SK-N-SH treated with all-trans-retinoic acid at 6 μM for 48 hours (cell line): ENCODE measurements at regions not wholly inside any gene's neighbourhood (a gene's known extent, or its start where the extent isn't known, plus 50 kb on each side); places are given as distances from the start of the nearest gene placed in this dataset.

Source experiments
- ATAC-seq: fragments of 200-7000 bp; cut with Tn5 transposase; 3 replicates; pipeline ENCODE4 v1.9.1; 2020; ENCODE audit warnings: mild to moderate bottlenecking, moderate library complexity
- ARNTL ChIP-seq: fragments of 450-650 bp; formaldehyde crosslinking; IDR thresholded peaks from 2 replicates; pipeline ENCODE4 v1.5.0; 2020; ENCODE audit warnings: low read depth, mild to moderate bottlenecking, moderate library complexity, borderline replicate concordance
- BACH2 ChIP-seq: fragments of 250-450 bp; sonication (Bioruptor Pico); IDR thresholded peaks from 2 replicates; pipeline ENCODE4 v1.9.0; 2021; ENCODE audit warnings: mild to moderate bottlenecking, borderline replicate concordance
- CREB5 ChIP-seq: fragments of 250-450 bp; sonication (Bioruptor Pico); IDR thresholded peaks from 2 replicates; pipeline ENCODE4 v1.5.1; 2020; ENCODE audit warnings: low read depth, mild to moderate bottlenecking, moderate library complexity
- CSDC2 ChIP-seq: fragments of 250-450 bp; sonication (Bioruptor Pico); IDR thresholded peaks from 2 replicates; pipeline ENCODE4 v1.5.0; 2020; ENCODE audit warnings: mild to moderate bottlenecking, moderate library complexity
- ESRRG ChIP-seq: fragments of 250-450 bp; sonication (Bioruptor Pico); IDR thresholded peaks from 2 replicates; pipeline ENCODE4 v1.6.1; 2021; ENCODE audit warnings: mild to moderate bottlenecking
- ISL1 ChIP-seq: fragments of 250-450 bp; sonication (Bioruptor Pico); IDR thresholded peaks from 2 replicates; pipeline ENCODE4 v2.1.2; 2022; ENCODE audit warnings: mild to moderate bottlenecking, moderate library complexity
- OSR1 ChIP-seq: fragments of 250-450 bp; sonication (Bioruptor Pico); IDR thresholded peaks from 2 replicates; pipeline ENCODE4 v1.8.0; 2022; ENCODE audit warnings: moderate library complexity, mild to moderate bottlenecking, inconsistent platforms
- PPARA ChIP-seq: fragments of 250-450 bp; sonication (Bioruptor Pico); IDR thresholded peaks from 2 replicates; pipeline ENCODE4 v1.5.0; 2020; ENCODE audit warnings: mild to moderate bottlenecking, borderline replicate concordance
- RARB ChIP-seq: fragments of 250-450 bp; sonication (Bioruptor Pico); IDR thresholded peaks from 2 replicates; pipeline ENCODE4 v1.8.0; 2021; ENCODE audit warnings: mild to moderate bottlenecking, moderate library complexity
- SNAI2 ChIP-seq: fragments of 250-450 bp; sonication (Bioruptor Pico); IDR thresholded peaks from 2 replicates; pipeline ENCODE4 v1.5.0; 2020; ENCODE audit warnings: mild to moderate bottlenecking, moderate library complexity
- TCF4 ChIP-seq: fragments of 250-450 bp; sonication (Bioruptor Pico); IDR thresholded peaks from 2 replicates; pipeline ENCODE4 v1.8.0; 2021; ENCODE audit warnings: mild to moderate bottlenecking, moderate library complexity, borderline replicate concordance
- TOX ChIP-seq: fragments of 250-450 bp; sonication (Bioruptor Pico); IDR thresholded peaks from 2 replicates; pipeline ENCODE4 v1.8.0; 2021; ENCODE audit warnings: mild to moderate bottlenecking, moderate library complexity, borderline replicate concordance
- TSHZ2 ChIP-seq: fragments of 250-450 bp; sonication (Bioruptor Pico); IDR thresholded peaks from 2 replicates; pipeline ENCODE4 v1.5.0; 2020; ENCODE audit warnings: mild to moderate bottlenecking, moderate library complexity
- ZC3H10 ChIP-seq: fragments of 250-450 bp; sonication (Bioruptor Pico); IDR thresholded peaks from 2 replicates; pipeline ENCODE4 v1.5.1; 2021; ENCODE audit warnings: mild to moderate bottlenecking, moderate library complexity
- ZFP3 ChIP-seq: fragments of 250-450 bp; sonication (Bioruptor Pico); IDR thresholded peaks from 2 replicates; pipeline ENCODE4 v1.5.0; 2020; ENCODE audit warnings: mild to moderate bottlenecking, moderate library complexity
- ZFP30 ChIP-seq: fragments of 450-650 bp; formaldehyde crosslinking; IDR thresholded peaks from 2 replicates; pipeline ENCODE4 v1.5.0; 2022; ENCODE audit warnings: mild to moderate bottlenecking, moderate library complexity
- ZNF565 ChIP-seq: fragments of 450-650 bp; formaldehyde crosslinking; conservative IDR thresholded peaks from 2 replicates; pipeline ENCODE4 v1.5.0; 2020; ENCODE audit warnings: low read depth, mild to moderate bottlenecking, moderate library complexity
- ZNF70 ChIP-seq: fragments of 450-650 bp; formaldehyde crosslinking; IDR thresholded peaks from 2 replicates; pipeline ENCODE4 v1.5.0; 2020; ENCODE audit warnings: mild to moderate bottlenecking, moderate library complexity
- ZNF8 ChIP-seq: fragments of 450-650 bp; formaldehyde crosslinking; IDR thresholded peaks from 2 replicates; pipeline ENCODE4 v1.5.0; 2020; ENCODE audit warnings: mild to moderate bottlenecking, moderate library complexity
- TF ChIP-seq, protein P1 (sequence below): fragments of 250-450 bp; sonication (Bioruptor Pico); IDR thresholded peaks from 2 replicates; pipeline ENCODE4 v1.8.0; 2021; ENCODE audit warnings: low read depth, mild to moderate bottlenecking, moderate library complexity, borderline replicate concordance
- TF ChIP-seq, protein P2 (sequence below): fragments of 250-450 bp; sonication (Bioruptor Pico); IDR thresholded peaks from 2 replicates; pipeline ENCODE4 v1.8.0; 2020; ENCODE audit warnings: mild to moderate bottlenecking, moderate library complexity, borderline replicate concordance
- TF ChIP-seq, protein P3 (sequence below): fragments of 250-450 bp; sonication (Bioruptor Pico); IDR thresholded peaks from 2 replicates; pipeline ENCODE4 v1.5.1; 2021; ENCODE audit warnings: mild to moderate bottlenecking, moderate library complexity

- TF ChIP-seq ZFP30 (CRISPR knock-in tag): no peak
- TF ChIP-seq, protein P1, sequence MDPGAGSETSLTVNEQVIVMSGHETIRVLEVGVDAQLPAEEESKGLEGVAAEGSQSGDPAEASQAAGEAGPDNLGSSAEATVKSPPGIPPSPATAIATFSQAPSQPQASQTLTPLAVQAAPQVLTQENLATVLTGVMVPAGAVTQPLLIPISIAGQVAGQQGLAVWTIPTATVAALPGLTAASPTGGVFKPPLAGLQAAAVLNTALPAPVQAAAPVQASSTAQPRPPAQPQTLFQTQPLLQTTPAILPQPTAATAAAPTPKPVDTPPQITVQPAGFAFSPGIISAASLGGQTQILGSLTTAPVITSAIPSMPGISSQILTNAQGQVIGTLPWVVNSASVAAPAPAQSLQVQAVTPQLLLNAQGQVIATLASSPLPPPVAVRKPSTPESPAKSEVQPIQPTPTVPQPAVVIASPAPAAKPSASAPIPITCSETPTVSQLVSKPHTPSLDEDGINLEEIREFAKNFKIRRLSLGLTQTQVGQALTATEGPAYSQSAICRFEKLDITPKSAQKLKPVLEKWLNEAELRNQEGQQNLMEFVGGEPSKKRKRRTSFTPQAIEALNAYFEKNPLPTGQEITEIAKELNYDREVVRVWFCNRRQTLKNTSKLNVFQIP (CRISPR knock-in tag): no peak
- no peak for TF ChIP-seq CSDC2
- no peak for TF ChIP-seq BACH2 (CRISPR knock-in tag)
- TF ChIP-seq ISL1 (CRISPR knock-in tag): no peak
- no peak for TF ChIP-seq ZNF8 (CRISPR knock-in tag)
- TF ChIP-seq TCF4 (CRISPR knock-in tag): no peak
- ATAC-seq: no peak
Measured at GRCh38 chr15:31511707-31512310, 185.2 kb downstream of the KLF13 start.

- no peak for ATAC-seq
- no peak for TF ChIP-seq ZFP30 (CRISPR knock-in tag)
- TF ChIP-seq OSR1: no peak
- TF ChIP-seq TSHZ2 (CRISPR knock-in tag): no peak
- TF ChIP-seq SNAI2 (CRISPR knock-in tag): no peak
- TF ChIP-seq ARNTL (CRISPR knock-in tag): no peak
- no peak for TF ChIP-seq BACH2 (CRISPR knock-in tag)
- no peak for TF ChIP-seq ZNF70 (CRISPR knock-in tag)
- TF ChIP-seq TCF4 (CRISPR knock-in tag): no peak
- no peak for TF ChIP-seq ZFP3 (CRISPR knock-in tag)
- no peak for TF ChIP-seq RARB (CRISPR knock-in tag)
- TF ChIP-seq, protein P2, sequence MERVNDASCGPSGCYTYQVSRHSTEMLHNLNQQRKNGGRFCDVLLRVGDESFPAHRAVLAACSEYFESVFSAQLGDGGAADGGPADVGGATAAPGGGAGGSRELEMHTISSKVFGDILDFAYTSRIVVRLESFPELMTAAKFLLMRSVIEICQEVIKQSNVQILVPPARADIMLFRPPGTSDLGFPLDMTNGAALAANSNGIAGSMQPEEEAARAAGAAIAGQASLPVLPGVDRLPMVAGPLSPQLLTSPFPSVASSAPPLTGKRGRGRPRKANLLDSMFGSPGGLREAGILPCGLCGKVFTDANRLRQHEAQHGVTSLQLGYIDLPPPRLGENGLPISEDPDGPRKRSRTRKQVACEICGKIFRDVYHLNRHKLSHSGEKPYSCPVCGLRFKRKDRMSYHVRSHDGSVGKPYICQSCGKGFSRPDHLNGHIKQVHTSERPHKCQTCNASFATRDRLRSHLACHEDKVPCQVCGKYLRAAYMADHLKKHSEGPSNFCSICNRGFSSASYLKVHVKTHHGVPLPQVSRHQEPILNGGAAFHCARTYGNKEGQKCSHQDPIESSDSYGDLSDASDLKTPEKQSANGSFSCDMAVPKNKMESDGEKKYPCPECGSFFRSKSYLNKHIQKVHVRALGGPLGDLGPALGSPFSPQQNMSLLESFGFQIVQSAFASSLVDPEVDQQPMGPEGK: no peak
- TF ChIP-seq CSDC2: no peak
- TF ChIP-seq CREB5 (CRISPR knock-in tag): no peak
- TF ChIP-seq, protein P3, sequence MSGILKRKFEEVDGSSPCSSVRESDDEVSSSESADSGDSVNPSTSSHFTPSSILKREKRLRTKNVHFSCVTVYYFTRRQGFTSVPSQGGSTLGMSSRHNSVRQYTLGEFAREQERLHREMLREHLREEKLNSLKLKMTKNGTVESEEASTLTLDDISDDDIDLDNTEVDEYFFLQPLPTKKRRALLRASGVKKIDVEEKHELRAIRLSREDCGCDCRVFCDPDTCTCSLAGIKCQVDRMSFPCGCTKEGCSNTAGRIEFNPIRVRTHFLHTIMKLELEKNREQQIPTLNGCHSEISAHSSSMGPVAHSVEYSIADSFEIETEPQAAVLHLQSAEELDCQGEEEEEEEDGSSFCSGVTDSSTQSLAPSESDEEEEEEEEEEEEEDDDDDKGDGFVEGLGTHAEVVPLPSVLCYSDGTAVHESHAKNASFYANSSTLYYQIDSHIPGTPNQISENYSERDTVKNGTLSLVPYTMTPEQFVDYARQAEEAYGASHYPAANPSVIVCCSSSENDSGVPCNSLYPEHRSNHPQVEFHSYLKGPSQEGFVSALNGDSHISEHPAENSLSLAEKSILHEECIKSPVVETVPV (CRISPR knock-in tag): no peak
- TF ChIP-seq TOX: no peak
- TF ChIP-seq ESRRG (CRISPR knock-in tag): no peak
Measured at GRCh38 chr15:31513178-31513577, 186.5 kb downstream of the KLF13 start.

GRCh38 chr15:31516440-31516839 is 189.8 kb downstream of the KLF13 start:
- ATAC-seq: no peak
- TF ChIP-seq ARNTL (CRISPR knock-in tag) (no peak), ZC3H10 (CRISPR knock-in tag) (no peak), TOX (no peak), OSR1 (no peak), PPARA (CRISPR knock-in tag) (no peak), ZFP3 (CRISPR knock-in tag) (no peak), ZNF565 (no peak), ZFP30 (CRISPR knock-in tag) (no peak), RARB (CRISPR knock-in tag) (no peak), ZNF8 (CRISPR knock-in tag) (no peak), CREB5 (CRISPR knock-in tag) (no peak), BACH2 (CRISPR knock-in tag) (no peak)
- TF ChIP-seq, protein P1 (CRISPR knock-in tag): no peak
- TF ChIP-seq, protein P3 (CRISPR knock-in tag): no peak
